WERI-Rb-1 (cell line): ENCODE measurements at regions not wholly inside any gene's neighbourhood (a gene's known extent, or its start where the extent isn't known, plus 50 kb on each side); places are given as distances from the start of the nearest gene placed in this dataset.
"Not testable (repeated sequence)": the region's sequence is repeated elsewhere in the genome, so short reads cannot be mapped to it uniquely, and the experiment has no call there.

Experiments used
- DNase-seq: peaks from one replicate; pipeline ENCODE4 v3.0.0-alpha.2; 2020
- H3K27ac ChIP-seq: fragments of 250-450 bp; sonication (Bioruptor Pico); 2 replicates; pipeline ENCODE4 v1.5.1; 2020; ENCODE audit warnings: mild to moderate bottlenecking, moderate library complexity
- H3K27me3 ChIP-seq: fragments of 250-450 bp; sonication (Bioruptor Pico); 2 replicates; pipeline ENCODE4 v1.5.1; 2021; ENCODE audit warnings: mild to moderate bottlenecking, low read depth, moderate library complexity; ENCODE audit not compliant: insufficient read depth, severe bottlenecking
- H3K36me3 ChIP-seq: fragments of 250-450 bp; sonication (Bioruptor Pico); 2 replicates; pipeline ENCODE4 v1.5.1; 2020; ENCODE audit warnings: mild to moderate bottlenecking, moderate library complexity
- H3K4me3 ChIP-seq: 2 replicates; pipeline ENCODE4 v1.5.1; 2011; ENCODE audit warnings: low read depth, mild to moderate bottlenecking, control low read depth, low read length
- H3K9me3 ChIP-seq: fragments of 250-450 bp; sonication (Bioruptor Pico); 2 replicates; pipeline ENCODE4 v1.5.1; 2021; ENCODE audit warnings: mild to moderate bottlenecking, moderate library complexity; ENCODE audit not compliant: severe bottlenecking
- TF ChIP-seq, protein P1 (sequence below): IDR thresholded peaks from 2 replicates; pipeline ENCODE4 v1.5.1; 2011; ENCODE audit warnings: low read depth, mild to moderate bottlenecking, control low read depth, inconsistent platforms, low read length

DNA sequence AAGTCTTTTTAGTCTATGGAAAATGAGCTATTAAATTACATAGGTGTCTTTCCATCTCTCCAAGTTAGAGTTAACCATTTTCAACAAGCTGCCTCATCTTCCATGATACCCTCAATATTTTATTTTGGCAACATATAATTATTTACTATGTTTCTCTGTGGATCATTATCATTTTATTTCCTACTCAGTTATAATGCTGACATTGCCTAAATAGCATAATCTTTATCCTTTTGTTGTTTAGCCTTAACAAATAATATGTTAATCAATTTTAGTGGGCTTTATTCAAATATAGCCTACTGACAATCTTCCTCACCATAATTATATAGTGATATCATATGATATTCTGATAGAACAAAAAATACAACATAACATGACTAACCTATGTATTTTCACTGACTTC, 1044.8 kb upstream of the FOXG1 start:
- Histone ChIP-seq H3K9me3 (no peaks in the 10 kb centered on the region), H3K27me3 (no peaks in the 10 kb centered on the region), H3K4me3 (no peak overlapping the region), H3K36me3 (no peaks in the 10 kb centered on the region), H3K27ac (no peak overlapping the region)
- TF ChIP-seq, protein P1, sequence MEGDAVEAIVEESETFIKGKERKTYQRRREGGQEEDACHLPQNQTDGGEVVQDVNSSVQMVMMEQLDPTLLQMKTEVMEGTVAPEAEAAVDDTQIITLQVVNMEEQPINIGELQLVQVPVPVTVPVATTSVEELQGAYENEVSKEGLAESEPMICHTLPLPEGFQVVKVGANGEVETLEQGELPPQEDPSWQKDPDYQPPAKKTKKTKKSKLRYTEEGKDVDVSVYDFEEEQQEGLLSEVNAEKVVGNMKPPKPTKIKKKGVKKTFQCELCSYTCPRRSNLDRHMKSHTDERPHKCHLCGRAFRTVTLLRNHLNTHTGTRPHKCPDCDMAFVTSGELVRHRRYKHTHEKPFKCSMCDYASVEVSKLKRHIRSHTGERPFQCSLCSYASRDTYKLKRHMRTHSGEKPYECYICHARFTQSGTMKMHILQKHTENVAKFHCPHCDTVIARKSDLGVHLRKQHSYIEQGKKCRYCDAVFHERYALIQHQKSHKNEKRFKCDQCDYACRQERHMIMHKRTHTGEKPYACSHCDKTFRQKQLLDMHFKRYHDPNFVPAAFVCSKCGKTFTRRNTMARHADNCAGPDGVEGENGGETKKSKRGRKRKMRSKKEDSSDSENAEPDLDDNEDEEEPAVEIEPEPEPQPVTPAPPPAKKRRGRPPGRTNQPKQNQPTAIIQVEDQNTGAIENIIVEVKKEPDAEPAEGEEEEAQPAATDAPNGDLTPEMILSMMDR: no peak
- DNase-seq: no peak

DNA sequence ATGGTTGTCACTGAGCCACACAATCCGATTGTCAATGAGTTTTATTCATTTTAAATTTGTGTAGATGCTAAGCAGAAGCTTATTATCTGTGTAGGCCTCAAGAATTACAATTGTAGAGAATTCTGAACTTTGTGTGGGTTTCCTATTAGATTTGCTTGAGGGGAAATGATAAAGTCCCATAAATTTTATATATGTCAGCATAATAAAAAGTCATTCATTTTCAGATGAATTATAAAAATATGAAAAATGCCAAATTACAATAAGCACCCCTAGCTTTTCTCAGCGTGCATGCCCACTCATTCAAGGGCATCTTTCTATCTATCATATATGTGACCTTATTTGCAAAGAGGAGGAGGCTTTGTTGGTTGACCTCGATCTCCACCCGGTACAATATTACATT, 1041.1 kb upstream of the FOXG1 start:
- Histone ChIP-seq H3K27ac (no peak overlapping the region), H3K36me3 (no peaks in the 10 kb centered on the region), H3K9me3 (no peaks in the 10 kb centered on the region), H3K4me3 (no peak overlapping the region), H3K27me3 (no peaks in the 10 kb centered on the region)
- DNase-seq: no peak
- TF ChIP-seq, protein P1: no peak

DNA sequence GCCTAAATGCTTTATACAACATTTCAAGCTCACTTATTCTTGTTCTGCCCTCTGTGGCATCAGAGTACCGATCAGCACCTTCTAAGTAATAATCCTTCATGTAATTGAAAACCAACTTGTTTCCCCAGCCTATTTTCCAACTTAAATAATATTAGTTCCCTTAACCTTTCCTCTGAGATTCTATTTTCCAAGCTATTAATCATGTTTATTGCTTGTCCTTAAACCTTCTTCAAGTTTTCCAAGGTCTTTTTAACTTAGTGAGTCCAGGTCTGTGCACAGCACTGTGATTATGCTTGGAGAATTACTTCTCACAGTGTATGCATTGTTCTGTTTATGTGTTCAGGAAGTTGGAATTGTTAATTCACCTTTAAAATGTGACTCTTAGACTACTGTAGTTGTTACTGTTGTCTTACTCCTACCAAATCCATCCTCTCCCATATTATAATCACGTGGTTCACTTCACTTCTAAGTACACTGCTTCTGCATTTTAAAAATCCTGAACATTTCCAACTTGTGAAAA, 1039.3 kb upstream of the FOXG1 start:
- Histone ChIP-seq H3K4me3 (no peak overlapping the region), H3K27ac (no peak overlapping the region), H3K36me3 (no peaks in the 10 kb centered on the region), H3K9me3 (no peaks in the 10 kb centered on the region), H3K27me3 (no peaks in the 10 kb centered on the region)
- TF ChIP-seq, protein P1: no peak
- no peak for DNase-seq

DNA sequence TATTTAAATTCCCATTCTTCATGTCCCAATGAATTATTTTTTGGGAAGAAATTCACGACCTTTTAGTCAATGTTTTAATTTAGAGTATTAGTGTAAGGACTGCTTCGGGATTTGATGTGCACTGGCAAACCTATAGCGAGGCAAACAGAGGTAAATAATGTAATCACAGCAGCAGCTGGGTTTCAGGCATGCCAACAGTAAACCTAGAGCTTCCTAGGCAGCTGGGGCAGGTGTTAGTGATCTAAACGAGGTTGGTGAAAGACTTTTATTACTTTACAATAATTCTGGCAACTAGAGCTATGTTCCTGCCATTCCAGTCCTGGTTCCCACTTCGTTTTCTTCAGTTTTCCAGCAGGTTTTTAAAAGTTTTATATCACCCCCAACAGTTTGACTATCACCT, 1036.4 kb upstream of the FOXG1 start:
- Histone ChIP-seq H3K27me3 (no peaks in the 10 kb centered on the region), H3K36me3 (no peaks in the 10 kb centered on the region), H3K9me3 (no peaks in the 10 kb centered on the region), H3K4me3 (no peak overlapping the region), H3K27ac (no peak overlapping the region)
- TF ChIP-seq, protein P1: no peak
- DNase-seq: no peak

DNA sequence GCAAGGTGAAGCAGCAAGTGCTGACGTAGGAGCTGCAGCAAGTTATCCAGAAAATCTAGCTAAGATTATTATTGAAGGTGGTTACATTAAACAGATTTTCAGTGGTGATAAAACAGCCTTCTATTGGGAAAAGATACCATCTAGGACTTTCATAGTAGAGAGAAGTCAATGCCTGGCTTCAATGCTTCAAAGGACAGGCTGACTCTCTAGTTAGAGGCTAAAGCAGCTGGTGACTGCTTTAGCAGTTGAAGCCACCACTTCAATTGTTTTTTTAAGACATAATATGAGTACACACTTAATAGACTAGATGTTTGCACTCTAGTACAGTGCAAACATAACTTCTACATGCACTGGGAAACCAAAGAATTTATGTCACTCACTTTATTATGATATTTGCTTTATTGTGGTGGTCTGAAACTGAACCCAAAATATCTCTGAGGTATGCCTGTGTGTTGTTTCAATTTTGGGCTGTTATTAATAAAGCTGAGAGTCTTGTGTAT, 1026.9 kb upstream of the FOXG1 start:
- Histone ChIP-seq H3K27ac (no peak overlapping the region), H3K36me3 (no peaks in the 10 kb centered on the region), H3K9me3 (no peaks in the 10 kb centered on the region), H3K4me3 (no peak overlapping the region), H3K27me3 (no peaks in the 10 kb centered on the region)
- TF ChIP-seq, protein P1: no peak
- no peak for DNase-seq

DNA sequence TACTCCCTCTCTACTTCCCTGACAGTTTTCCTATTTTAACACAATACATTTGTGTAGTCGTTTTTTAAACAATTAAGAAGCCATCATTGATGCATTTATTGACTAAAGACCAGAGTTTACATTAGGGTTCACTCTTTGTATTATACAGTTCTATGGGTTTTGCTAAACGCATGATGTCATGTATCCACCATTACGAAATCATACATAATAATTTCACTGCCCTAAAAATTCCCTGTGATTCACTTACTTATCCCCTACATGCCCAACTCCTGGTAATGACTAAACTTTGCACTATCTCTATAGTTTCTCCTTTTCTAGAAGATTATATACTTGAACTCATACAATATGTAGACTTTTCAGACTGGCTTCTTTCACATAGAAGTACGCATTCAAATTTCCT, 1016.5 kb upstream of the FOXG1 start:
- no peaks in the 10 kb centered on the region for H3K36me3 ChIP-seq
- no peak for DNase-seq
- no peaks in the 10 kb centered on the region for H3K9me3 ChIP-seq
- H3K4me3 ChIP-seq: no peak overlapping the region
- H3K27me3 ChIP-seq: no peaks in the 10 kb centered on the region
- TF ChIP-seq, protein P1: no peak
- no peak overlapping the region for H3K27ac ChIP-seq

DNA sequence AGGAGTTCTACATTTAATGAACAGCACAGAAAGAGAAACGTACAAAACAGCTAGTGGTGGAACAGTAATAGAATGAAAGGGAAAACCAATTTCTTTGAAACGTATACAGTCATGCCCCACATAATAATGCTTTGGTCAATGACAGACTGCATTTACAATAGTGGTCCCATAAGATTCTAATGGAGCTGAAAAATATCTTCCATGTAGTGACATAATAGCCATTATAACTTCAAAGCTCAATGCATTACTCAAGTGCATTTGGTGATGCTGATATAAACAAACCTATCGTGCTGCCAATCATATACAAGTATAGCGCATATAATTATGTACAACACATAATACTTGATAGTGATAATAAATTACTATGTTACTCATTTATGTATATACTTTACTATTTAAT, 1008.9 kb upstream of the FOXG1 start:
- H3K4me3 ChIP-seq, DNase-seq, H3K27ac ChIP-seq, H3K27me3 ChIP-seq, H3K36me3 ChIP-seq, H3K9me3 ChIP-seq: not testable (repeated sequence)

DNA sequence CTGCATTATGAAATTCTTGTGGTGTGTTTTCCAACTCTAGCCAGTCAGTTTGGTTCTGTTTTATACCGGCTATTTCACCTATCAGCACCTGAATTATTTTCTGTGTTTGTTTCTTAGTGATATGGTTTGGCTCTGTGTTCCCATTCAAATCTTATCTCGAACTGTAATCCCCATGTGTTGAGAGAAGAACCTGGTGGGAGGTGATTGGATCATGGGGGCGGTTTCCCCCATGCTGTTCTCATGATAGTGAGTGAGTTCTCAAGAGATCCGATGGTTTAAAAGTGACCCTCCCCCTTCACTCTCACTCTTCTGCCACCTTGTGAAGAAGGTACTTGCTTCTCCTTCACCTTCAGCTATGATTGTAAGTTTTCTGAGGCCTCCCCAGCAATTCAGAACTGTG, 1006.2 kb upstream of the FOXG1 start:
- not testable (repeated sequence) for H3K4me3 ChIP-seq, H3K36me3 ChIP-seq, DNase-seq, H3K9me3 ChIP-seq, H3K27ac ChIP-seq, H3K27me3 ChIP-seq
